ENCODE measurements at regions not wholly inside any gene's neighbourhood (a gene's known extent, or its start where the extent isn't known, plus 50 kb on each side); places are given as distances from the start of the nearest gene placed in this dataset.

GRCh38 chr5:135157421-135158313 lies 123.6 kb upstream of the PITX1 start:
- no peak for TF ChIP-seq POLR2A (IDR thresholded peaks at IDR 0.05)
- TF ChIP-seq CTCF (IDR thresholded peaks at IDR 0.05): no peak

All from right lobe of liver (tissue), 4 donors.